PC-9 (cell line): ENCODE measurements at regions not wholly inside any gene's neighbourhood (a gene's known extent, or its start where the extent isn't known, plus 50 kb on each side); places are given as distances from the start of the nearest gene placed in this dataset.
"Not testable (repeated sequence)": the region's sequence is repeated elsewhere in the genome, so short reads cannot be mapped to it uniquely, and the experiment has no call there.

ENCODE experiments used
- BruUV-seq: library from RNA; stranded (reverse); fragments of 400-500 nt; replicated peaks from 2 replicates; lab custom pipeline; 2021; lab: Mats Ljungman, UMichigan
- CTCF ChIA-PET: fragments of 300-600 bp; sonication (Branson Sonifier 250); formaldehyde crosslinking; loops from one replicate; lab custom pipeline; 2022; ENCODE audit warnings: antibody characterized with exemption; lab: Charles Lee
- POLR2A ChIA-PET: fragments of 300-600 bp; sonication (Branson Sonifier 250); formaldehyde crosslinking; loops from one replicate; lab custom pipeline; 2022; ENCODE audit warnings: antibody characterized with exemption; ENCODE audit not compliant: unreplicated experiment; lab: Charles Lee
- DNase-seq, 2 experiments: peaks; one replicate each; pipeline versions ENCODE4 v3.0.0 to v3.0.0-alpha.2; 2015 to 2022; ENCODE audit warnings: mixed read lengths in 1 of 2
- H2AFZ ChIP-seq: fragments of 200-600 bp; sonication (generic); 2 replicates; pipeline ENCODE4 v1.8.1; 2017; ENCODE audit warnings: antibody characterized with exemption
- H3F3A ChIP-seq: fragments of 200-600 bp; sonication (generic); 2 replicates; pipeline ENCODE4 v1.8.1; 2017; ENCODE audit warnings: antibody characterized with exemption, mild to moderate bottlenecking, low read depth; ENCODE audit not compliant: insufficient read depth
- H3K27ac ChIP-seq: fragments of 200-600 bp; sonication (generic); 2 replicates; pipeline ENCODE4 v1.6.1; 2016; ENCODE audit warnings: mixed run types
- H3K27me3 ChIP-seq: fragments of 200-600 bp; sonication (generic); 2 replicates; pipeline ENCODE4 v1.6.1; 2016; ENCODE audit warnings: low read depth, mixed run types; ENCODE audit not compliant: insufficient read depth
- H3K36me3 ChIP-seq: fragments of 200-600 bp; sonication (generic); 2 replicates; pipeline ENCODE4 v1.6.1; 2016; ENCODE audit warnings: low read depth, mixed run types
- H3K4me1 ChIP-seq: fragments of 200-600 bp; sonication (generic); replicated peaks from 2 replicates; pipeline ENCODE4 v1.6.1; 2016; ENCODE audit warnings: mixed run types; ENCODE audit not compliant: insufficient read depth
- H3K4me2 ChIP-seq: fragments of 200-600 bp; sonication (generic); 2 replicates; pipeline ENCODE4 v1.6.1; 2017; ENCODE audit warnings: mixed run types
- H3K4me3 ChIP-seq: fragments of 200-600 bp; sonication (generic); 2 replicates; pipeline ENCODE4 v1.6.1; 2016; ENCODE audit warnings: mixed run types
- H3K79me2 ChIP-seq: fragments of 200-600 bp; sonication (generic); 2 replicates; pipeline ENCODE4 v1.6.1; 2017; ENCODE audit warnings: low read depth, mixed run types
- H3K9me2 ChIP-seq: fragments of 200-600 bp; sonication (generic); 2 replicates; pipeline ENCODE4 v1.8.1; 2017; ENCODE audit warnings: mild to moderate bottlenecking; ENCODE audit not compliant: insufficient read depth
- H3K9me3 ChIP-seq: fragments of 200-600 bp; sonication (generic); 2 replicates; pipeline ENCODE4 v1.8.1; 2016; ENCODE audit warnings: low read depth; ENCODE audit not compliant: insufficient read depth
- H4K20me1 ChIP-seq: fragments of 200-600 bp; sonication (generic); 2 replicates; pipeline ENCODE4 v1.8.1; 2017; ENCODE audit not compliant: insufficient read depth
- EZH2 ChIP-seq: fragments of 200-600 bp; sonication (generic); IDR thresholded peaks from 2 replicates; pipeline ENCODE4 v1.8.0; 2017; ENCODE audit warnings: antibody characterized with exemption, low read depth
- intact Hi-C: fragments of 100-400 bp; cut with micrococcal nuclease; formaldehyde crosslinking; loops from one replicate; pipeline ENCODE4 v1.10.0; 2022; ENCODE audit not compliant: unreplicated experiment
- TF ChIP-seq, protein P1 (sequence below): fragments of 200-600 bp; sonication (generic); conservative IDR thresholded peaks from 2 replicates; pipeline ENCODE4 v1.6.1; 2017; ENCODE audit warnings: mixed run types, antibody characterized with exemption, mild to moderate bottlenecking, moderate library complexity

- H3K4me1 ChIP-seq = no peaks in the 10 kb centered on the region
- BruUV-seq = no TSS peak
- no peaks in the 10 kb centered on the region for H3K27me3 ChIP-seq
- no peak overlapping the region for H3K4me2 ChIP-seq
- no peaks in the 10 kb centered on the region; the same call in 1 of the 2 replicates for H3K9me2 ChIP-seq
- no peaks in the 10 kb centered on the region for H3K36me3 ChIP-seq
- no peak overlapping the region for H2AFZ ChIP-seq
- H3K27ac ChIP-seq = no peak overlapping the region
- TF ChIP-seq, protein P1, sequence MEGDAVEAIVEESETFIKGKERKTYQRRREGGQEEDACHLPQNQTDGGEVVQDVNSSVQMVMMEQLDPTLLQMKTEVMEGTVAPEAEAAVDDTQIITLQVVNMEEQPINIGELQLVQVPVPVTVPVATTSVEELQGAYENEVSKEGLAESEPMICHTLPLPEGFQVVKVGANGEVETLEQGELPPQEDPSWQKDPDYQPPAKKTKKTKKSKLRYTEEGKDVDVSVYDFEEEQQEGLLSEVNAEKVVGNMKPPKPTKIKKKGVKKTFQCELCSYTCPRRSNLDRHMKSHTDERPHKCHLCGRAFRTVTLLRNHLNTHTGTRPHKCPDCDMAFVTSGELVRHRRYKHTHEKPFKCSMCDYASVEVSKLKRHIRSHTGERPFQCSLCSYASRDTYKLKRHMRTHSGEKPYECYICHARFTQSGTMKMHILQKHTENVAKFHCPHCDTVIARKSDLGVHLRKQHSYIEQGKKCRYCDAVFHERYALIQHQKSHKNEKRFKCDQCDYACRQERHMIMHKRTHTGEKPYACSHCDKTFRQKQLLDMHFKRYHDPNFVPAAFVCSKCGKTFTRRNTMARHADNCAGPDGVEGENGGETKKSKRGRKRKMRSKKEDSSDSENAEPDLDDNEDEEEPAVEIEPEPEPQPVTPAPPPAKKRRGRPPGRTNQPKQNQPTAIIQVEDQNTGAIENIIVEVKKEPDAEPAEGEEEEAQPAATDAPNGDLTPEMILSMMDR = no peak
- no peak for TF ChIP-seq EZH2
- H3F3A ChIP-seq = no peaks in the 10 kb centered on the region
- no peaks in the 10 kb centered on the region for H3K79me2 ChIP-seq
- intact Hi-C loops = no loop called here
- DNase-seq = no peak
- ChIA-PET POLR2A (no interaction called here), CTCF (no interaction called here)
- H3K9me3 ChIP-seq = no peaks in the 10 kb centered on the region
- H3K4me3 ChIP-seq = no peak overlapping the region
- no peaks in the 10 kb centered on the region for H4K20me1 ChIP-seq
Measured at GRCh38 chr11:81286550-81286949, 1447.1 kb downstream of the FAM181B start.

DNA sequence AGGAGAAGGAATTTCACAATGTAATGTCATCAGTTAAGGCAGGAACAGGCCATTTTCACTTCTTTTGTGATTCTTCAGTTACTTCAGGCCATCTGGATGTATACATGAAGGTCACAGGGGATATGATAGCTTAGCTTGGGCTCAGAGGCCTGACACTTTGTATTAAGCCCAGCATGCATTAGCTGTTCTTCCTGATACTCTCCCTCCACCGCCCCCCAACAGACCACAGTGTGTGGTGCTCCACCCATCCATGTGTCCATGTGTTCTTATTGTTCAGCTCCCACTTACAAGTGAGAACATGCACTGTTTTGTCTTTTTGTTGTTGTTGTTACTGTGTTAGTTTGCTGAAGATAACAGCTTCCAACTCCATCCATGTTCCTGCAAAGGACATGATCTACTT is 1453.4 kb downstream of the FAM181B start:
- POLR2A ChIA-PET, H4K20me1 ChIP-seq, DNase-seq, H3K9me3 ChIP-seq, H3K9me2 ChIP-seq, H3K36me3 ChIP-seq, H3K79me2 ChIP-seq, H3K4me3 ChIP-seq, intact Hi-C loops, H3K4me2 ChIP-seq, CTCF ChIA-PET, H2AFZ ChIP-seq, H3K27ac ChIP-seq, BruUV-seq, H3K4me1 ChIP-seq, H3F3A ChIP-seq, H3K27me3 ChIP-seq: not testable (repeated sequence)

- H3F3A ChIP-seq = no peaks in the 10 kb centered on the region
- H3K36me3 ChIP-seq = no peaks in the 10 kb centered on the region
- ChIA-PET POLR2A (no interaction called here), CTCF (no interaction called here)
- peak overlapping the region; percentile 64; the same call in 1 of the 2 replicates for H2AFZ ChIP-seq
- DNase-seq = no peak
- H3K9me3 ChIP-seq = no peaks in the 10 kb centered on the region
- H3K27ac ChIP-seq = no peak overlapping the region
- no peaks in the 10 kb centered on the region for H4K20me1 ChIP-seq
- no TSS peak for BruUV-seq
- H3K79me2 ChIP-seq = no peaks in the 10 kb centered on the region
- H3K4me1 ChIP-seq = no peaks in the 10 kb centered on the region
- H3K4me2 ChIP-seq = no peak overlapping the region
- intact Hi-C loops = no loop called here
- H3K27me3 ChIP-seq = no peaks in the 10 kb centered on the region
- H3K9me2 ChIP-seq = no peaks in the 10 kb centered on the region; the same call in 1 of the 2 replicates
- TF ChIP-seq, protein P1 = no peak
- TF ChIP-seq EZH2 = no peak
- no peak overlapping the region for H3K4me3 ChIP-seq
Measured at GRCh38 chr11:81278991-81279390, 1454.7 kb downstream of the FAM181B start.

GRCh38 chr11:81270686-81271085 is 1463.0 kb downstream of the FAM181B start:
- peak in 1 of 2 experiments; percentile 29 for DNase-seq
- H3K36me3 ChIP-seq = no peaks in the 10 kb centered on the region
- H3K9me3 ChIP-seq = no peaks in the 10 kb centered on the region
- CTCF ChIA-PET = no interaction called here
- H2AFZ ChIP-seq = no peak overlapping the region
- no peaks in the 10 kb centered on the region for H3K79me2 ChIP-seq
- TF ChIP-seq EZH2 = no peak
- TF ChIP-seq, protein P1 = no peak
- H3K4me3 ChIP-seq = no peak overlapping the region
- no peak overlapping the region for H3K4me2 ChIP-seq
- no peak overlapping the region for H3K27ac ChIP-seq
- no peaks in the 10 kb centered on the region for H3K9me2 ChIP-seq
- POLR2A ChIA-PET = no interaction called here
- BruUV-seq = no TSS peak
- no peaks in the 10 kb centered on the region for H3K27me3 ChIP-seq
- H4K20me1 ChIP-seq = no peaks in the 10 kb centered on the region
- no peaks in the 10 kb centered on the region for H3K4me1 ChIP-seq
- intact Hi-C loops = no loop called here
- no peaks in the 10 kb centered on the region for H3F3A ChIP-seq
